ENCODE measurements at regions not wholly inside any gene's neighbourhood (a gene's known extent, or its start where the extent isn't known, plus 50 kb on each side); places are given as distances from the start of the nearest gene placed in this dataset.

- no peaks in the 10 kb centered on the region for H3K9me3 ChIP-seq
- no peak overlapping the region for H3K27ac ChIP-seq (ENCODE audit: low read depth in 2 of 2, low read length in 1 of 2)
- no peak overlapping the region for H2AFZ ChIP-seq (ENCODE audit: low read depth)
- no peaks in the 10 kb centered on the region for H3K79me2 ChIP-seq (ENCODE audit: insufficient read depth)
- WGBS (ENCODE audit: low lambda C conversion rate): 53% methylated on average over 7 of the region's 7 CpGs
- H3K9ac ChIP-seq: no peak overlapping the region
- POLR2A ChIA-PET: no interaction called here
- CTCF ChIA-PET: interaction anchor here (1.1 to 1.8 kb wide), 5 partner anchors 11 to 707 kb away, joined by 3 to 5 read pairs (median 4); no protein-coding TSS in a partner anchor
- no peaks in the 10 kb centered on the region for H3K36me3 ChIP-seq (replicated peaks in 1 of 2; ENCODE audit: control insufficient read depth in 1 of 2, insufficient read depth in 2 of 2, low read length in 1 of 2)
- H3K9me2 ChIP-seq: no peaks in the 10 kb centered on the region
- no peak for TF ChIP-seq RCOR1 (IDR thresholded peaks at IDR 0.05; ENCODE audit: low read length)
- no peak for TF ChIP-seq RFX5 (IDR thresholded peaks at IDR 0.05; ENCODE audit: low read length)
- TF ChIP-seq POLR2AphosphoS5 (IDR thresholded peaks at IDR 0.05; ENCODE audit: low read depth, low read length): no peak
- TF ChIP-seq CTCF (IDR thresholded peaks at IDR 0.05): no peak
- no peak for TF ChIP-seq GATA2 (CRISPR knock-in tag; IDR thresholded peaks at IDR 0.05)
- TF ChIP-seq EZH2phosphoT487 (IDR thresholded peaks at IDR 0.05; ENCODE audit: borderline replicate concordance, low read depth): no peak
- TF ChIP-seq, protein P1, sequence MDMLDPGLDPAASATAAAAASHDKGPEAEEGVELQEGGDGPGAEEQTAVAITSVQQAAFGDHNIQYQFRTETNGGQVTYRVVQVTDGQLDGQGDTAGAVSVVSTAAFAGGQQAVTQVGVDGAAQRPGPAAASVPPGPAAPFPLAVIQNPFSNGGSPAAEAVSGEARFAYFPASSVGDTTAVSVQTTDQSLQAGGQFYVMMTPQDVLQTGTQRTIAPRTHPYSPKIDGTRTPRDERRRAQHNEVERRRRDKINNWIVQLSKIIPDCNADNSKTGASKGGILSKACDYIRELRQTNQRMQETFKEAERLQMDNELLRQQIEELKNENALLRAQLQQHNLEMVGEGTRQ (IDR thresholded peaks at IDR 0.05; ENCODE audit: borderline replicate concordance, low read depth, low read length): no peak
- TF ChIP-seq, protein P2, sequence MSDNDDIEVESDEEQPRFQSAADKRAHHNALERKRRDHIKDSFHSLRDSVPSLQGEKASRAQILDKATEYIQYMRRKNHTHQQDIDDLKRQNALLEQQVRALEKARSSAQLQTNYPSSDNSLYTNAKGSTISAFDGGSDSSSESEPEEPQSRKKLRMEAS (IDR thresholded peaks at IDR 0.05; ENCODE audit: low read depth): no peak
- no peak for TF ChIP-seq TEAD4 (IDR thresholded peaks at IDR 0.05; ENCODE audit: borderline replicate concordance, insufficient read depth)
- no peak for TF ChIP-seq JUND (IDR thresholded peaks at IDR 0.05)
- no peak for TF ChIP-seq SMC3 (IDR thresholded peaks at IDR 0.05; ENCODE audit: low read depth, low read length)
- no peak for TF ChIP-seq EP300 (IDR thresholded peaks at IDR 0.05; ENCODE audit: borderline replicate concordance in 1 of 2, low read depth in 1 of 2, low read length in 1 of 2)
- TF ChIP-seq FOXJ3 (CRISPR knock-in tag; IDR thresholded peaks at IDR 0.05): no peak
- TF ChIP-seq USF1 (IDR thresholded peaks at IDR 0.05; ENCODE audit: borderline replicate concordance, low read depth): no peak
- TF ChIP-seq, protein P3, sequence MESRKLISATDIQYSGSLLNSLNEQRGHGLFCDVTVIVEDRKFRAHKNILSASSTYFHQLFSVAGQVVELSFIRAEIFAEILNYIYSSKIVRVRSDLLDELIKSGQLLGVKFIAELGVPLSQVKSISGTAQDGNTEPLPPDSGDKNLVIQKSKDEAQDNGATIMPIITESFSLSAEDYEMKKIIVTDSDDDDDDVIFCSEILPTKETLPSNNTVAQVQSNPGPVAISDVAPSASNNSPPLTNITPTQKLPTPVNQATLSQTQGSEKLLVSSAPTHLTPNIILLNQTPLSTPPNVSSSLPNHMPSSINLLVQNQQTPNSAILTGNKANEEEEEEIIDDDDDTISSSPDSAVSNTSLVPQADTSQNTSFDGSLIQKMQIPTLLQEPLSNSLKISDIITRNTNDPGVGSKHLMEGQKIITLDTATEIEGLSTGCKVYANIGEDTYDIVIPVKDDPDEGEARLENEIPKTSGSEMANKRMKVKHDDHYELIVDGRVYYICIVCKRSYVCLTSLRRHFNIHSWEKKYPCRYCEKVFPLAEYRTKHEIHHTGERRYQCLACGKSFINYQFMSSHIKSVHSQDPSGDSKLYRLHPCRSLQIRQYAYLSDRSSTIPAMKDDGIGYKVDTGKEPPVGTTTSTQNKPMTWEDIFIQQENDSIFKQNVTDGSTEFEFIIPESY (IDR thresholded peaks at IDR 0.05; ENCODE audit: borderline replicate concordance, low read depth): no peak
- H4K20me1 ChIP-seq (ENCODE audit: insufficient read depth): no peaks in the 10 kb centered on the region
- H3F3A ChIP-seq (replicated peaks; ENCODE audit: insufficient read depth): no peaks in the 10 kb centered on the region
- peaks cover 0 to 13% of the 10 kb centered on the region in 2 experiments; a peak in 2 of 4 replicates for H3K4me1 ChIP-seq (ENCODE audit: control insufficient read depth in 1 of 2, insufficient read depth in 2 of 2, low read depth in 1 of 2, low read length in 1 of 2)
- no peak overlapping the region for H3K4me3 ChIP-seq (ENCODE audit: low read depth in 2 of 2, low read length in 1 of 2)
- H3K27me3 ChIP-seq (ENCODE audit: insufficient read depth): no peaks in the 10 kb centered on the region
- H3K4me2 ChIP-seq: no peak overlapping the region
- no peak for DNase-seq
Observed at GRCh38 chr7:26599982-26600381, 264.4 kb downstream of the SKAP2 start.

All from SK-N-SH (cell line).